Panc1 (cell line): ENCODE measurements at regions not wholly inside any gene's neighbourhood (a gene's known extent, or its start where the extent isn't known, plus 50 kb on each side); places are given as distances from the start of the nearest gene placed in this dataset.

ENCODE experiments used
- ATAC-seq: fragments of 200-7000 bp; cut with Tn5 transposase; 2 replicates; pipeline ENCODE4 v1.9.1; 2020; ENCODE audit warnings: mild to moderate bottlenecking, moderate library complexity
- BruUV-seq: library from RNA; stranded (reverse); fragments of 400-500 nt; replicated peaks from 2 replicates; lab custom pipeline; 2021; lab: Mats Ljungman, UMichigan
- CTCF ChIA-PET: fragments of 300-600 bp; sonication (Branson Sonifier 250); formaldehyde crosslinking; loops from one replicate; lab custom pipeline; 2022; ENCODE audit warnings: antibody characterized with exemption; lab: Charles Lee
- POLR2A ChIA-PET: fragments of 300-600 bp; sonication (Branson Sonifier 250); formaldehyde crosslinking; loops from one replicate; lab custom pipeline; 2022; ENCODE audit warnings: antibody characterized with exemption; lab: Charles Lee
- DNase-seq: peaks from one replicate; pipeline ENCODE4 v3.0.0-alpha.2; 2010; ENCODE audit warnings: low read depth, low spot score
- H3K27ac ChIP-seq: 2 replicates; pipeline ENCODE4 v1.5.1; 2011; ENCODE audit warnings: mild to moderate bottlenecking, low read length, inconsistent platforms
- H3K27me3 ChIP-seq: fragments of 200-500 bp; sonication (Bioruptor generic); 2 replicates; pipeline ENCODE4 v1.6.0; 2014; ENCODE audit warnings: low read length, inconsistent platforms; ENCODE audit not compliant: control insufficient read depth, insufficient read depth
- H3K36me3 ChIP-seq: fragments of 200-500 bp; sonication (Bioruptor generic); 2 replicates; pipeline ENCODE4 v1.5.1; 2014; ENCODE audit warnings: inconsistent platforms, mild to moderate bottlenecking, low read length, moderate library complexity; ENCODE audit not compliant: control insufficient read depth, insufficient read depth
- H3K4me1 ChIP-seq: 2 replicates; pipeline ENCODE4 v1.5.1; 2011; ENCODE audit warnings: inconsistent platforms, mild to moderate bottlenecking, low read length, moderate library complexity; ENCODE audit not compliant: control insufficient read depth, insufficient read depth
- H3K4me3 ChIP-seq, 2 experiments: 2 replicates each; pipeline ENCODE4 v1.5.1; 2011 to 2012; ENCODE audit warnings: low read depth in 2 of 2, low read length in 2 of 2, mild to moderate bottlenecking in 2 of 2, inconsistent platforms in 1 of 2, moderate library complexity in 1 of 2
- H3K9me3 ChIP-seq: fragments of 200-500 bp; sonication (Bioruptor generic); 2 replicates; pipeline ENCODE4 v1.5.1; 2014; ENCODE audit warnings: low read depth, mild to moderate bottlenecking, inconsistent platforms, low read length, moderate library complexity; ENCODE audit not compliant: control insufficient read depth, insufficient read depth
- POLR2AphosphoS5 ChIP-seq: IDR thresholded peaks from 2 replicates; pipeline ENCODE4 v1.6.1; 2012; ENCODE audit warnings: mild to moderate bottlenecking, low read depth, low read length, moderate library complexity
- SIN3A ChIP-seq: IDR thresholded peaks from 2 replicates; pipeline ENCODE4 v1.6.1; 2012; ENCODE audit warnings: low read depth, mild to moderate bottlenecking, low read length, moderate library complexity, borderline replicate concordance; ENCODE audit not compliant: insufficient read depth
- TCF7L2 ChIP-seq: IDR thresholded peaks from 2 replicates; pipeline ENCODE4 v1.6.1; 2011; ENCODE audit warnings: mild to moderate bottlenecking, low read depth, low read length, inconsistent platforms
- in situ Hi-C: cut with HindIII; loops from 2 replicates; pipeline ENCODE4 v1.10.0; 2016; ENCODE audit warnings: low sequenced_read_pairs, low pct_unique_long_range_greater_than_20kb
- intact Hi-C: fragments of 100-400 bp; cut with micrococcal nuclease; formaldehyde crosslinking; loops from one replicate; pipeline ENCODE4 v1.10.0; 2022; ENCODE audit not compliant: unreplicated experiment
- TF ChIP-seq, protein P1 (sequence below), 2 experiments: IDR thresholded peaks; 2 replicates each; pipeline ENCODE4 v1.6.1; 2011 to 2012; ENCODE audit warnings: low read depth in 2 of 2, control low read depth in 1 of 2, low read length in 1 of 2, mild to moderate bottlenecking in 1 of 2, moderate library complexity in 1 of 2; ENCODE audit not compliant: insufficient read depth in 1 of 2
- TF ChIP-seq, protein P2 (sequence below): fragments of 450-650 bp; IDR thresholded peaks from 2 replicates; pipeline ENCODE4 v1.5.1; 2017; ENCODE audit warnings: mild to moderate bottlenecking

DNA sequence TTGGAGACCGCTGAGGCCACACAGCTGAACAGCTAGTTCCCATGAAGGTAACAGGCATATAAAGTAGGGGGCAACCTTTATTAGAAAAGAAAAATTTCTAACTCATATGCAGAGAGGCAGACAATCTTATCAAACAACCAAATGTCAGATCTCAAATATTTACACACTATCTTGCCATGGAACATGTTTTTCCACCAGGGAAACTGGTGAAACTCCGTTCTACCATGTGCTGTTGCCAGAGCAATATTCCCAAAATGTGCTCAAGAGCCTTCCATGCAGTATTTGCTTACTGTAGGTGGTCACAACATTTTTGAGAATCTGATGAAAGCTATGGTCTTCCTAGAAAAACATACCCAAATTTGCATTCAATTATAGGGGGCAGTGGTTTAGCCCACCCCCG, 143.4 kb upstream of the MAGI3 start:
- DNase-seq (no peak), ATAC-seq (no peak)
- Histone ChIP-seq H3K27ac (no peak overlapping the region), H3K4me1 (no peaks in the 10 kb centered on the region), H3K9me3 (no peaks in the 10 kb centered on the region), H3K27me3 (no peaks in the 10 kb centered on the region), H3K36me3 (no peaks in the 10 kb centered on the region), H3K4me3 (no peak overlapping the region)
- TF ChIP-seq TCF7L2 (no peak), POLR2AphosphoS5 (no peak), SIN3A (no peak)
- TF ChIP-seq, protein P1, sequence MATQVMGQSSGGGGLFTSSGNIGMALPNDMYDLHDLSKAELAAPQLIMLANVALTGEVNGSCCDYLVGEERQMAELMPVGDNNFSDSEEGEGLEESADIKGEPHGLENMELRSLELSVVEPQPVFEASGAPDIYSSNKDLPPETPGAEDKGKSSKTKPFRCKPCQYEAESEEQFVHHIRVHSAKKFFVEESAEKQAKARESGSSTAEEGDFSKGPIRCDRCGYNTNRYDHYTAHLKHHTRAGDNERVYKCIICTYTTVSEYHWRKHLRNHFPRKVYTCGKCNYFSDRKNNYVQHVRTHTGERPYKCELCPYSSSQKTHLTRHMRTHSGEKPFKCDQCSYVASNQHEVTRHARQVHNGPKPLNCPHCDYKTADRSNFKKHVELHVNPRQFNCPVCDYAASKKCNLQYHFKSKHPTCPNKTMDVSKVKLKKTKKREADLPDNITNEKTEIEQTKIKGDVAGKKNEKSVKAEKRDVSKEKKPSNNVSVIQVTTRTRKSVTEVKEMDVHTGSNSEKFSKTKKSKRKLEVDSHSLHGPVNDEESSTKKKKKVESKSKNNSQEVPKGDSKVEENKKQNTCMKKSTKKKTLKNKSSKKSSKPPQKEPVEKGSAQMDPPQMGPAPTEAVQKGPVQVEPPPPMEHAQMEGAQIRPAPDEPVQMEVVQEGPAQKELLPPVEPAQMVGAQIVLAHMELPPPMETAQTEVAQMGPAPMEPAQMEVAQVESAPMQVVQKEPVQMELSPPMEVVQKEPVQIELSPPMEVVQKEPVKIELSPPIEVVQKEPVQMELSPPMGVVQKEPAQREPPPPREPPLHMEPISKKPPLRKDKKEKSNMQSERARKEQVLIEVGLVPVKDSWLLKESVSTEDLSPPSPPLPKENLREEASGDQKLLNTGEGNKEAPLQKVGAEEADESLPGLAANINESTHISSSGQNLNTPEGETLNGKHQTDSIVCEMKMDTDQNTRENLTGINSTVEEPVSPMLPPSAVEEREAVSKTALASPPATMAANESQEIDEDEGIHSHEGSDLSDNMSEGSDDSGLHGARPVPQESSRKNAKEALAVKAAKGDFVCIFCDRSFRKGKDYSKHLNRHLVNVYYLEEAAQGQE (IDR thresholded peaks at IDR 0.05; ENCODE audit: insufficient read depth in 1 of 2, low read depth in 2 of 2, low read length in 1 of 2): no peak
- TF ChIP-seq, protein P2, sequence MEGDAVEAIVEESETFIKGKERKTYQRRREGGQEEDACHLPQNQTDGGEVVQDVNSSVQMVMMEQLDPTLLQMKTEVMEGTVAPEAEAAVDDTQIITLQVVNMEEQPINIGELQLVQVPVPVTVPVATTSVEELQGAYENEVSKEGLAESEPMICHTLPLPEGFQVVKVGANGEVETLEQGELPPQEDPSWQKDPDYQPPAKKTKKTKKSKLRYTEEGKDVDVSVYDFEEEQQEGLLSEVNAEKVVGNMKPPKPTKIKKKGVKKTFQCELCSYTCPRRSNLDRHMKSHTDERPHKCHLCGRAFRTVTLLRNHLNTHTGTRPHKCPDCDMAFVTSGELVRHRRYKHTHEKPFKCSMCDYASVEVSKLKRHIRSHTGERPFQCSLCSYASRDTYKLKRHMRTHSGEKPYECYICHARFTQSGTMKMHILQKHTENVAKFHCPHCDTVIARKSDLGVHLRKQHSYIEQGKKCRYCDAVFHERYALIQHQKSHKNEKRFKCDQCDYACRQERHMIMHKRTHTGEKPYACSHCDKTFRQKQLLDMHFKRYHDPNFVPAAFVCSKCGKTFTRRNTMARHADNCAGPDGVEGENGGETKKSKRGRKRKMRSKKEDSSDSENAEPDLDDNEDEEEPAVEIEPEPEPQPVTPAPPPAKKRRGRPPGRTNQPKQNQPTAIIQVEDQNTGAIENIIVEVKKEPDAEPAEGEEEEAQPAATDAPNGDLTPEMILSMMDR: no peak
- intact Hi-C loops: no loop called here
- in situ Hi-C loops: no loop called here
- no TSS peak for BruUV-seq
- ChIA-PET POLR2A (no interaction called here), CTCF (no interaction called here)

DNA sequence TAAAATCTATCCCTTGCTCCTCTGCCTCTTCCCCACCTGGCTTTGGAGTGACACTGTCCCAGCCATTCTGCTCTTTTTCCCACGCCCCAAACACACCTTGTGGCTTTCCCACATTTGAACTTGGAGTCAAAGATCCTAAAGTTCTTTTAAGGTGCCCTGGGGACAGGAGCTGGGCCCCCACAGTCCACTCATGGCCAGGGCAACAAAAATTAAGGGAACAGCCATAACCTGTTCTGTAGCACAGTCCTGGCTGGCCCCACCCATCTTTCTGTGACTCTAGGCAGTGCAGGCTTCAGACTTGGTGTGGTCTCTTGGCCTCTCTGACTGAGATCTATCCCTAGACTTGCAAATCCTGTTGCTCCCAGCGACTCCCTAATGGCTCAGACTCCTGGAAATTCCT, 143.0 kb upstream of the MAGI3 start:
- ChIA-PET POLR2A (no interaction called here), CTCF (no interaction called here)
- BruUV-seq: no TSS peak
- Histone ChIP-seq H3K4me3 (no peak overlapping the region), H3K9me3 (no peaks in the 10 kb centered on the region), H3K36me3 (no peaks in the 10 kb centered on the region), H3K27ac (no peak overlapping the region), H3K4me1 (no peaks in the 10 kb centered on the region), H3K27me3 (no peaks in the 10 kb centered on the region)
- ATAC-seq: no peak
- DNase-seq: no peak
- intact Hi-C loops (no loop called here), in situ Hi-C loops (no loop called here)
- TF ChIP-seq TCF7L2 (no peak), SIN3A (no peak), POLR2AphosphoS5 (no peak)
- TF ChIP-seq, protein P2: no peak
- TF ChIP-seq, protein P1 (IDR thresholded peaks at IDR 0.05; ENCODE audit: insufficient read depth in 1 of 2, low read depth in 2 of 2, low read length in 1 of 2): no peak
